Liver (tissue), 8 donors: ENCODE measurements at regions not wholly inside any gene's neighbourhood (a gene's known extent, or its start where the extent isn't known, plus 50 kb on each side); places are given as distances from the start of the nearest gene placed in this dataset.

ENCODE experiments used
- DNase-seq: peaks from one replicate; pipeline ENCODE4 v3.0.0-alpha.2; 2017; ENCODE audit warnings: low spot score
- H3K27ac ChIP-seq, 2 donors: one replicate each; pipeline ENCODE4 v1.7.0; 2013; ENCODE audit warnings: inconsistent platforms in 2 of 2, low read length in 2 of 2, control low read depth in 1 of 2, low read depth in 1 of 2, mild to moderate bottlenecking in 1 of 2
- H3K27me3 ChIP-seq, 4 donors: one replicate each; pipeline versions ENCODE4 v1.6.1 to v1.7.0; 2013; ENCODE audit warnings: low read length in 3 of 4, inconsistent platforms in 1 of 4, mild to moderate bottlenecking in 1 of 4, moderate library complexity in 1 of 4; ENCODE audit not compliant: control insufficient read depth in 4 of 4, insufficient read depth in 4 of 4
- H3K36me3 ChIP-seq, 4 donors: one replicate each; pipeline versions ENCODE4 v1.6.1 to v1.7.0; 2013; ENCODE audit warnings: low read length in 3 of 4, mild to moderate bottlenecking in 3 of 4, low read depth in 1 of 4, moderate library complexity in 1 of 4; ENCODE audit not compliant: control insufficient read depth in 4 of 4, insufficient read depth in 3 of 4
- H3K4me1 ChIP-seq, 4 donors: one replicate each; pipeline versions ENCODE4 v1.6.1 to v1.7.0; 2013; ENCODE audit warnings: low read length in 3 of 4, mild to moderate bottlenecking in 3 of 4, moderate library complexity in 1 of 4; ENCODE audit not compliant: control insufficient read depth in 4 of 4, insufficient read depth in 4 of 4
- H3K4me3 ChIP-seq, 3 donors: one replicate each; pipeline versions ENCODE4 v1.6.1 to v1.7.0; 2013; ENCODE audit warnings: low read length in 3 of 3, control low read depth in 1 of 3, low read depth in 1 of 3, mild to moderate bottlenecking in 1 of 3
- H3K9ac ChIP-seq, 2 donors: one replicate each; pipeline ENCODE4 v1.7.0; 2013; ENCODE audit warnings: low read length in 2 of 2, mild to moderate bottlenecking in 2 of 2, moderate library complexity in 2 of 2, control low read depth in 1 of 2, low read depth in 1 of 2
- H3K9me3 ChIP-seq, 4 donors: one replicate each; pipeline versions ENCODE4 v1.6.1 to v1.7.0; 2013; ENCODE audit warnings: low read length in 3 of 4; ENCODE audit not compliant: control insufficient read depth in 4 of 4
- ATF3 ChIP-seq: IDR thresholded peaks from 2 replicates; pipeline ENCODE4 v1.6.1; 2016; ENCODE audit warnings: antibody characterized with exemption
- EGR1 ChIP-seq, 2 donors: IDR thresholded peaks; 2 replicates each; pipeline ENCODE4 v1.6.1; 2016 to 2018; ENCODE audit warnings: antibody characterized with exemption in 2 of 2, low read depth in 2 of 2
- FOXA1 ChIP-seq: IDR thresholded peaks from 2 replicates; pipeline ENCODE4 v1.6.1; 2016; ENCODE audit warnings: antibody characterized with exemption
- FOXA2 ChIP-seq: IDR thresholded peaks from 2 replicates; pipeline ENCODE4 v1.6.1; 2016; ENCODE audit warnings: antibody characterized with exemption
- GABPA ChIP-seq, 2 donors: IDR thresholded peaks in 1 of 2; conservative IDR thresholded peaks in 1 of 2; 2 replicates each; pipeline ENCODE4 v1.6.1; 2016; ENCODE audit warnings: antibody characterized with exemption in 2 of 2, mild to moderate bottlenecking in 1 of 2, moderate library complexity in 1 of 2
- HNF4A ChIP-seq, 2 donors: conservative IDR thresholded peaks; 2 replicates each; pipeline ENCODE4 v1.6.1; 2016; ENCODE audit warnings: antibody characterized with exemption in 2 of 2, mild to moderate bottlenecking in 2 of 2
- HNF4G ChIP-seq: IDR thresholded peaks from 2 replicates; pipeline ENCODE4 v1.6.1; 2016; ENCODE audit warnings: antibody characterized with exemption
- JUND ChIP-seq, 2 donors: IDR thresholded peaks; 2 replicates each; pipeline ENCODE4 v1.6.1; 2016; ENCODE audit warnings: antibody characterized with exemption in 2 of 2
- MAX ChIP-seq: IDR thresholded peaks from 2 replicates; pipeline ENCODE4 v1.6.1; 2016; ENCODE audit warnings: antibody characterized with exemption
- NR2F2 ChIP-seq: IDR thresholded peaks from 2 replicates; pipeline ENCODE4 v1.6.1; 2016; ENCODE audit warnings: antibody characterized with exemption
- RAD21 ChIP-seq, 2 donors: IDR thresholded peaks; 2 replicates each; pipeline ENCODE4 v1.6.1; 2016; ENCODE audit warnings: antibody characterized with exemption in 2 of 2, mild to moderate bottlenecking in 2 of 2
- RXRA ChIP-seq, 2 donors: IDR thresholded peaks; 2 replicates each; pipeline ENCODE4 v1.6.1; 2017 to 2018; ENCODE audit warnings: antibody characterized with exemption in 2 of 2, mild to moderate bottlenecking in 1 of 2
- SP1 ChIP-seq: IDR thresholded peaks from 2 replicates; pipeline ENCODE4 v1.6.1; 2018; ENCODE audit warnings: antibody characterized with exemption, mild to moderate bottlenecking
- TAF1 ChIP-seq: conservative IDR thresholded peaks from 2 replicates; pipeline ENCODE4 v1.6.1; 2016; ENCODE audit warnings: antibody characterized with exemption, mild to moderate bottlenecking
- YY1 ChIP-seq: IDR thresholded peaks from 2 replicates; pipeline ENCODE4 v1.6.1; 2016; ENCODE audit warnings: antibody characterized with exemption, mild to moderate bottlenecking
- ZBTB33 ChIP-seq: IDR thresholded peaks from 2 replicates; pipeline ENCODE4 v1.6.1; 2016; ENCODE audit warnings: antibody characterized with exemption
- WGBS: extraction: QIAGEN DNeasy Blood & Tissue Kit; methylation state at CpG from one replicate; pipeline ENCODE4 v1.1.7; 2013; 5-methylcytosine and 5-hydroxymethylcytosine counted together
- TF ChIP-seq, protein P1 (sequence below): fragments of 150-350 bp; IDR thresholded peaks from 2 replicates; pipeline ENCODE4 v1.5.1; 2017; ENCODE audit warnings: improper control_type of control experiment, low read depth, low read length; ENCODE audit not compliant: missing input control
- donor health status: healthy.
- donor health status: healthy.
- donor health status: healthy.
- donor health status: healthy.
- donor health status: healthy.

GRCh38 chr14:97107760-97108159 is 310.6 kb downstream of the VRK1 start:
- no peak for DNase-seq
- WGBS: 88% methylated on average over 4 of the region's 4 CpGs

GRCh38 chr14:97109234-97109633 is 312.1 kb downstream of the VRK1 start:
- H3K9ac ChIP-seq: no peak overlapping the region
- H3K36me3 ChIP-seq: no peaks in the 10 kb centered on the region
- H3K9me3 ChIP-seq: peaks cover 3 to 8% (median 6%) of the 10 kb centered on the region in 4 donors
- H3K4me3 ChIP-seq: no peak overlapping the region
- WGBS: 74% methylated on average over 7 of the region's 7 CpGs
- no peak overlapping the region for H3K27ac ChIP-seq
- TF ChIP-seq NR2F2 (no peak), MAX (no peak), FOXA2 (no peak), FOXA1 (no peak), ATF3 (no peak)
- no peak for DNase-seq
- H3K27me3 ChIP-seq: peaks cover 0 to 3% (median 1%) of the 10 kb centered on the region in 4 donors
- H3K4me1 ChIP-seq: no peaks in the 10 kb centered on the region

More at GRCh38 chr14:97107760-97108159, 310.6 kb downstream of the VRK1 start:
- Histone ChIP-seq H3K27me3 (peaks cover 0 to 3% (median 0%) of the 10 kb centered on the region in 4 donors), H3K9ac (no peak overlapping the region), H3K9me3 (peaks cover 3 to 8% (median 6%) of the 10 kb centered on the region in 4 donors), H3K36me3 (no peaks in the 10 kb centered on the region), H3K4me3 (no peak overlapping the region), H3K4me1 (no peaks in the 10 kb centered on the region), H3K27ac (no peak overlapping the region)
- TF ChIP-seq NR2F2 (no peak), JUND (IDR thresholded peaks at IDR 0.05) (no peak), EGR1 (IDR thresholded peaks at IDR 0.05; ENCODE audit: low read depth in 2 of 2) (no peak), TAF1 (no peak), FOXA2 (no peak), FOXA1 (no peak), GABPA (IDR thresholded peaks at IDR 0.05 in 1 of 2, conservative IDR thresholded peaks at IDR 0.05 in 1 of 2) (no peak)

- Histone ChIP-seq H3K4me3 (no peak overlapping the region), H3K27me3 (peaks cover 2 to 7% (median 3%) of the 10 kb centered on the region in 4 donors), H3K9me3 (peaks cover 3 to 8% (median 4%) of the 10 kb centered on the region in 4 donors), H3K27ac (no peak overlapping the region), H3K36me3 (no peaks in the 10 kb centered on the region), H3K4me1 (no peaks in the 10 kb centered on the region), H3K9ac (no peak overlapping the region)
- 63% methylated on average over 7 of the region's 7 CpGs for WGBS
- no peak for DNase-seq
- TF ChIP-seq, protein P1, sequence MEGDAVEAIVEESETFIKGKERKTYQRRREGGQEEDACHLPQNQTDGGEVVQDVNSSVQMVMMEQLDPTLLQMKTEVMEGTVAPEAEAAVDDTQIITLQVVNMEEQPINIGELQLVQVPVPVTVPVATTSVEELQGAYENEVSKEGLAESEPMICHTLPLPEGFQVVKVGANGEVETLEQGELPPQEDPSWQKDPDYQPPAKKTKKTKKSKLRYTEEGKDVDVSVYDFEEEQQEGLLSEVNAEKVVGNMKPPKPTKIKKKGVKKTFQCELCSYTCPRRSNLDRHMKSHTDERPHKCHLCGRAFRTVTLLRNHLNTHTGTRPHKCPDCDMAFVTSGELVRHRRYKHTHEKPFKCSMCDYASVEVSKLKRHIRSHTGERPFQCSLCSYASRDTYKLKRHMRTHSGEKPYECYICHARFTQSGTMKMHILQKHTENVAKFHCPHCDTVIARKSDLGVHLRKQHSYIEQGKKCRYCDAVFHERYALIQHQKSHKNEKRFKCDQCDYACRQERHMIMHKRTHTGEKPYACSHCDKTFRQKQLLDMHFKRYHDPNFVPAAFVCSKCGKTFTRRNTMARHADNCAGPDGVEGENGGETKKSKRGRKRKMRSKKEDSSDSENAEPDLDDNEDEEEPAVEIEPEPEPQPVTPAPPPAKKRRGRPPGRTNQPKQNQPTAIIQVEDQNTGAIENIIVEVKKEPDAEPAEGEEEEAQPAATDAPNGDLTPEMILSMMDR: no peak
- no peak for TF ChIP-seq RAD21 (IDR thresholded peaks at IDR 0.05)
- no peak for TF ChIP-seq RXRA (IDR thresholded peaks at IDR 0.05)
- no peak for TF ChIP-seq NR2F2
- no peak for TF ChIP-seq HNF4A (conservative IDR thresholded peaks at IDR 0.05)
- no peak for TF ChIP-seq EGR1 (IDR thresholded peaks at IDR 0.05; ENCODE audit: low read depth in 2 of 2)
- no peak for TF ChIP-seq GABPA (IDR thresholded peaks at IDR 0.05 in 1 of 2, conservative IDR thresholded peaks at IDR 0.05 in 1 of 2)
- no peak for TF ChIP-seq ATF3
- no peak for TF ChIP-seq FOXA1
- no peak for TF ChIP-seq ZBTB33
- no peak for TF ChIP-seq JUND (IDR thresholded peaks at IDR 0.05)
- no peak for TF ChIP-seq YY1
- no peak for TF ChIP-seq FOXA2
- no peak for TF ChIP-seq HNF4G
- TF ChIP-seq SP1: no peak
- no peak for TF ChIP-seq MAX
- TF ChIP-seq TAF1: no peak
These were observed 316.2 kb downstream of the VRK1 start for GRCh38 chr14:97113339-97113738.
